ENCODE measurements at regions not wholly inside any gene's neighbourhood (a gene's known extent, or its start where the extent isn't known, plus 50 kb on each side); places are given as distances from the start of the nearest gene placed in this dataset.

DNA sequence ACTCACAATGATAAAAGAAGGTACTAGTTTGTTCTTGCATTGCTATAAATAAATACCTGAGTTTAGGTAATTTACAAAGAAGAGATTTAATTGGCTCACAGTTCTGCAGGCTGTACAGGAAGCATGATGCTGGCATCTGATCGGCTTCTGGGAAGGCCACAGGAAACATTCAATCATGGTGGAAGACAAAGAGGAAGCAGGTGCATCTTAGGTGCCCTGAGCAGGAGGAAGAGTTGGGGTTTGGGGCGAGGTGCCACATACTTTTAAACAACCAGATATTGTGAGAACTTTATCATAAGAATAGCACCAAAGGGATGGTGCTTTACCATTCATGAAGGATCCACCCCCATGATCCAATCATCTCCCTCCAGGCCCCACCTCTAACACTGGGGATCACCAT lies 752.6 kb upstream of the FLRT2 start:
- Histone ChIP-seq H3K27ac (ENCODE audit: low read depth, low read length) (no peak overlapping the region), H3K9me3 (ENCODE audit: control insufficient read depth in 1 of 2, low read length in 2 of 2) (peaks cover 0 to 10% of the 10 kb centered on the region in 2 donors), H3K36me3 (ENCODE audit: control insufficient read depth in 1 of 2, insufficient read depth in 2 of 2, low read length in 2 of 2) (no peaks in the 10 kb centered on the region), H3K4me1 (ENCODE audit: control insufficient read depth in 1 of 2, insufficient read depth in 2 of 2, low read length in 2 of 2) (no peaks in the 10 kb centered on the region), H3K9ac (ENCODE audit: low read depth in 1 of 2, low read length in 2 of 2) (no peak overlapping the region), H3K4me3 (ENCODE audit: low read depth in 1 of 2, low read length in 2 of 2) (no peak overlapping the region), H3K27me3 (ENCODE audit: control insufficient read depth in 1 of 2, insufficient read depth in 2 of 2, low read length in 2 of 2) (no peaks in the 10 kb centered on the region)

DNA sequence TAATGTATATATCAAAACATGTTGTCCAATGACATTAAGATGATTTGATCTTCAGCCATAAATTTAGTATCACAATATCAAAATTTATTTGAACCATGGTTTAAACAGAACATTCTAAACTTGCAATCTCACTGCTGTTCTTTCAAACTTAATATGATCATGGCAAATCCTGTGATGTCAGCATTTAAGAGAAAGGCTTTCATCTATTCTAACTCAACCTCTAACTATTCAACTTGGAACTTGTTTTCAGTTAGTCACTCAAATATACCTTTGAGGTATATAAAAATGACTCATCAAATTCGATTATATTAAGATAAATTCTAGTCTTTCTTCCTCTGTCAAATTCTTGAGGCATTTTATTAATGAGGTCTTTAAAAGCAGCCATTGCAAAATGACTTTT lies 747.0 kb upstream of the FLRT2 start:
- Histone ChIP-seq H3K4me3 (ENCODE audit: low read depth in 1 of 2, low read length in 2 of 2) (no peak overlapping the region), H3K9me3 (ENCODE audit: control insufficient read depth in 1 of 2, low read length in 2 of 2) (peaks cover 3 to 11% of the 10 kb centered on the region in 2 donors)

DNA sequence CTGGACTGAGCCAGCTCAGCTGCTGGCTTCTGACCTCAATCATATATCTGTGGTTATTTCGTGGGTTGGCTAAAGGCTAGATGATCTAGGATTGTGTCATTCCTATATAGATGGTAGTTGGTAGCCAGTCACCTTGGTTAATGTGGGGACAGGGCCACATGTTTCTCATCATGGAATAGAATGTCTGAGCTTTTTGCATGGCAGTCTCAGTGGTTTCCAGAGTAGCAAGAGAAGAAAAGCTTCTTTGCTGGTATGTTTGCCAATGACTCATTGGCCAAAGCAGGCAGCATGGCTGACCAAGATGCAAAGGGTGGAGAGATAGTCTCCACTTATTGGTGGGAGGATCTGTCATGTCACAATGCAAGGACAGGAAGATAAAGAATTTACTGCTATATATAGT lies 746.4 kb upstream of the FLRT2 start:
- Histone ChIP-seq H3K4me3 (ENCODE audit: low read depth in 1 of 2, low read length in 2 of 2) (no peak overlapping the region), H3K4me1 (ENCODE audit: control insufficient read depth in 1 of 2, insufficient read depth in 2 of 2, low read length in 2 of 2) (no peaks in the 10 kb centered on the region), H3K9me3 (ENCODE audit: control insufficient read depth in 1 of 2, low read length in 2 of 2) (peaks cover 3 to 11% of the 10 kb centered on the region in 2 donors), H3K27ac (ENCODE audit: low read depth, low read length) (no peak overlapping the region), H3K27me3 (ENCODE audit: control insufficient read depth in 1 of 2, insufficient read depth in 2 of 2, low read length in 2 of 2) (no peaks in the 10 kb centered on the region), H3K9ac (ENCODE audit: low read depth in 1 of 2, low read length in 2 of 2) (no peak overlapping the region), H3K36me3 (ENCODE audit: control insufficient read depth in 1 of 2, insufficient read depth in 2 of 2, low read length in 2 of 2) (no peaks in the 10 kb centered on the region)

More for the DNA sequence above, 747.0 kb upstream of the FLRT2 start:
- Histone ChIP-seq H3K27ac (ENCODE audit: low read depth, low read length) (no peak overlapping the region), H3K36me3 (ENCODE audit: control insufficient read depth in 1 of 2, insufficient read depth in 2 of 2, low read length in 2 of 2) (no peaks in the 10 kb centered on the region), H3K27me3 (ENCODE audit: control insufficient read depth in 1 of 2, insufficient read depth in 2 of 2, low read length in 2 of 2) (no peaks in the 10 kb centered on the region), H3K4me1 (ENCODE audit: control insufficient read depth in 1 of 2, insufficient read depth in 2 of 2, low read length in 2 of 2) (no peaks in the 10 kb centered on the region), H3K9ac (ENCODE audit: low read depth in 1 of 2, low read length in 2 of 2) (no peak overlapping the region)

DNA sequence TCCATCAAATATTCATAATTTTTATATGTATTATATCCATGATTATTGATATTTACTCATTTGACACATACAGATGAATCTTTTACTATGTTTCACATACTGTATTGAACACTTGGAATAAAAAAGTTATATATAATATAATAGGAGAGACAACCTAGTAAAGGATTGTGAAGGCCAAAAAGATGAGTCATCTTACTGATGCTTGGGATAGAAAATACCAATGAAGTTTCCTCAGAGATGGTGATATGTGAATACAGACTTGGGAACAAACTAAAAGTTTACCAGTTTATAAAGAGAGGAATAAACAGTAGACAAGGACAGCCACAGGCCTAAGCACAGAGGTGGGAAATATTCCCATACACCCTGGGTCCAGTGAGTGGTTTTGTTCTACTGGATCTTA lies 743.9 kb upstream of the FLRT2 start:
- H3K9ac ChIP-seq (ENCODE audit: low read depth in 1 of 2, low read length in 2 of 2): no peak overlapping the region
- H3K9me3 ChIP-seq (ENCODE audit: control insufficient read depth in 1 of 2, low read length in 2 of 2): peaks cover 3 to 11% of the 10 kb centered on the region in 2 donors
- H3K27ac ChIP-seq (ENCODE audit: low read depth, low read length): no peak overlapping the region
- H3K36me3 ChIP-seq (ENCODE audit: control insufficient read depth in 1 of 2, insufficient read depth in 2 of 2, low read length in 2 of 2): no peaks in the 10 kb centered on the region
- no peaks in the 10 kb centered on the region for H3K4me1 ChIP-seq (ENCODE audit: control insufficient read depth in 1 of 2, insufficient read depth in 2 of 2, low read length in 2 of 2)
- no peaks in the 10 kb centered on the region for H3K27me3 ChIP-seq (ENCODE audit: control insufficient read depth in 1 of 2, insufficient read depth in 2 of 2, low read length in 2 of 2)
- no peak overlapping the region for H3K4me3 ChIP-seq (ENCODE audit: low read depth in 1 of 2, low read length in 2 of 2)

DNA sequence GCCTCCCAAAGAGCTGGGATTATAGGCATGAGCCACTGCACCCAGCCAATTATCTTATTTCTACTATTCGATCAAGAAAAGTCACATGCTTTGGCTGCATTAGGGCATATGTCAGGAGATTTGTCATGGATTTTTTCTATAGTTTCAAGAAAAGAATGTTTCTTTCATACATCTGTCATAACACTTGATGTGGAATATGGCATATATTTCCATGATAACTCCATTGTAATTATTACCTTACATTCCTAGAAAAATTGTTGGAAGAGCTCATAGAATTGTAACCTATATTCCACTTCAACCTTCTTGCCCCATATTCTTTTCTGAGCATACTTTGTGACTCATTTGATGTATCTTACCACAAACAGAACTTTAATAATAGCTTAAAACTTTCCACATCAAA lies 740.9 kb upstream of the FLRT2 start:
- Histone ChIP-seq H3K4me3 (ENCODE audit: low read depth in 1 of 2, low read length in 2 of 2) (no peak overlapping the region), H3K4me1 (ENCODE audit: control insufficient read depth in 1 of 2, insufficient read depth in 2 of 2, low read length in 2 of 2) (no peaks in the 10 kb centered on the region), H3K27me3 (ENCODE audit: control insufficient read depth in 1 of 2, insufficient read depth in 2 of 2, low read length in 2 of 2) (no peaks in the 10 kb centered on the region), H3K27ac (ENCODE audit: low read depth, low read length) (no peak overlapping the region), H3K9me3 (ENCODE audit: control insufficient read depth in 1 of 2, low read length in 2 of 2) (peaks cover 3 to 6% of the 10 kb centered on the region in 2 donors), H3K9ac (ENCODE audit: low read depth in 1 of 2, low read length in 2 of 2) (no peak overlapping the region), H3K36me3 (ENCODE audit: control insufficient read depth in 1 of 2, insufficient read depth in 2 of 2, low read length in 2 of 2) (no peaks in the 10 kb centered on the region)

DNA sequence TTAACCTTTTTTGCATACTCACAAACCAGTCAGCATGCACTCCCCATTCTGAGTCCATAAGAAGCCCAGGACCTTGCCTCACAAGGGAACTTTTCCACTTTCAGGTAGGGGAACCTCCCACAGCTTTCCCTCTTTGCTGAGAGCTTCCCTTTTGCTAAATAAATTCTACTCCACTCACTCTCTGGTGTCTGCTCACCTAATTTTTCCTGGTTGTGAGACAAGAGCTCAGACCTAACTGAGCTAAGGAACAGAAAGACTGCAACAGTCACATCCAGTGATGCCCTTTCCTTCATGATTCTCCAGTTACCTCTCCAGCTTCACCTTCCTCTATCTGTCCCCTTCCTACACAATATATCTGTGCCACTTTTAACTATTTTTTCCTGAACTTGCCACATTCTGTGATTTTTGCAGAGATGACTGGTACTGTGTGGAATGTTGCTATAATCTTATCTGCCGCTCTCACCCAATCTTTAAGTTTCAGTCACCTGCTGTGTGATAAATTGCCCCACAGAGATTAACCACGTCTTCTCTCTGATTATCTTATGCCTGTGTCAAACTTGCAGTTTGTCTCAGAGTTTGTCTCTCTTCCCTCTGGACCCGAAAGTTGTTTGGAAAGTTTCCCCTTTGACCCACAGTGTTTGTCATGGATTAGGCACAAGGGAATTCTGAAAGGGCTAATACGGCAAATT lies 737.1 kb upstream of the FLRT2 start:
- H3K27me3 ChIP-seq (ENCODE audit: control insufficient read depth in 1 of 2, insufficient read depth in 2 of 2, low read length in 2 of 2): no peaks in the 10 kb centered on the region
- peaks cover 2 to 5% of the 10 kb centered on the region in 2 donors for H3K9me3 ChIP-seq (ENCODE audit: control insufficient read depth in 1 of 2, low read length in 2 of 2)
- H3K4me3 ChIP-seq (ENCODE audit: low read depth in 1 of 2, low read length in 2 of 2): no peak overlapping the region
- no peak overlapping the region for H3K27ac ChIP-seq (ENCODE audit: low read depth, low read length)
- H3K36me3 ChIP-seq (ENCODE audit: control insufficient read depth in 1 of 2, insufficient read depth in 2 of 2, low read length in 2 of 2): no peaks in the 10 kb centered on the region
- no peak overlapping the region for H3K9ac ChIP-seq (ENCODE audit: low read depth in 1 of 2, low read length in 2 of 2)
- H3K4me1 ChIP-seq (ENCODE audit: control insufficient read depth in 1 of 2, insufficient read depth in 2 of 2, low read length in 2 of 2): no peaks in the 10 kb centered on the region

DNA sequence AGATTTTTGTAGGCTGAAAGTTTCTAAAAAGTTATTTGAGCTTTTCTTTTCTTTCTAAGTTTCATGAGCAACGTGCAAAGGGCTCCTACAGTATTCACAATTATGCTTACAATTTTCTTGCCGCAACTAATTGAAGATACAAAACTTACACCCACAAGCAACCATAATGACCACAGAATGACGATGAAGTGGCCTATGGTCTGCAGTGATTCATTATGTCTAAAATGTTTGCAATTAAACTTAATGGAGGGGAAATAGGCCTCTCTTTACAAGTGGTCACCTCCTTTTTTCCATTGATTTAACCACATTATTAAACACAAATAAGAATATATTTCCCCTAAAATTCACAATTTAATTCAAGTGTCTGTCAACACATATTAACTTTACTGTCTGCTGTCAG lies 732.6 kb upstream of the FLRT2 start:
- H3K27me3 ChIP-seq (ENCODE audit: control insufficient read depth in 1 of 2, insufficient read depth in 2 of 2, low read length in 2 of 2): no peaks in the 10 kb centered on the region
- no peak overlapping the region for H3K27ac ChIP-seq (ENCODE audit: low read depth, low read length)
- H3K9me3 ChIP-seq (ENCODE audit: control insufficient read depth in 1 of 2, low read length in 2 of 2): peaks cover 2 to 5% of the 10 kb centered on the region in 2 donors
- H3K4me3 ChIP-seq (ENCODE audit: low read depth in 1 of 2, low read length in 2 of 2): no peak overlapping the region
- H3K4me1 ChIP-seq (ENCODE audit: control insufficient read depth in 1 of 2, insufficient read depth in 2 of 2, low read length in 2 of 2): no peaks in the 10 kb centered on the region
- H3K36me3 ChIP-seq (ENCODE audit: control insufficient read depth in 1 of 2, insufficient read depth in 2 of 2, low read length in 2 of 2): no peaks in the 10 kb centered on the region
- no peak overlapping the region for H3K9ac ChIP-seq (ENCODE audit: low read depth in 1 of 2, low read length in 2 of 2)

DNA sequence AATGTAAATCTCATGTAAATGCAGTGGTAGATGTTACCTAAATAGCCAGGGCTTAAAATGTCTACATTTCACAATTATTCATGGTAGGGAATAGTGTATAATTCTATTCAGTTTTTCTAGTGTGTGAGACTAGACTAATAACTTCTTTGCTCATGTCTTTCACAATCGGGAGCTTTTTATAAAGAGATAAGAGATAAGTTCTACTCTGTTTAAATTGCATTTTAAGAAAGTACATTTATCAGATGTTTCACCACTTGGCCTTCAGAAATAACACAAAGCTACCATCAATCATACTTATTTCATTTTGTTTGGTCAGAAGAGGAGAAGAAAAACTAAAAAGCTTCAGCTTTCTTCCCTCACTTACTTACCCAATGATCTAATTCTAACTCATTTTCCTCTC lies 725.5 kb upstream of the FLRT2 start:
- Histone ChIP-seq H3K9ac (ENCODE audit: low read depth in 1 of 2, low read length in 2 of 2) (no peak overlapping the region), H3K9me3 (ENCODE audit: control insufficient read depth in 1 of 2, low read length in 2 of 2) (peaks cover 10% of the 10 kb centered on the region in 2 donors), H3K4me1 (ENCODE audit: control insufficient read depth in 1 of 2, insufficient read depth in 2 of 2, low read length in 2 of 2) (no peaks in the 10 kb centered on the region), H3K36me3 (ENCODE audit: control insufficient read depth in 1 of 2, insufficient read depth in 2 of 2, low read length in 2 of 2) (no peaks in the 10 kb centered on the region), H3K27me3 (ENCODE audit: control insufficient read depth in 1 of 2, insufficient read depth in 2 of 2, low read length in 2 of 2) (no peaks in the 10 kb centered on the region), H3K4me3 (ENCODE audit: low read depth in 1 of 2, low read length in 2 of 2) (no peak overlapping the region), H3K27ac (ENCODE audit: low read depth, low read length) (no peak overlapping the region)

DNA sequence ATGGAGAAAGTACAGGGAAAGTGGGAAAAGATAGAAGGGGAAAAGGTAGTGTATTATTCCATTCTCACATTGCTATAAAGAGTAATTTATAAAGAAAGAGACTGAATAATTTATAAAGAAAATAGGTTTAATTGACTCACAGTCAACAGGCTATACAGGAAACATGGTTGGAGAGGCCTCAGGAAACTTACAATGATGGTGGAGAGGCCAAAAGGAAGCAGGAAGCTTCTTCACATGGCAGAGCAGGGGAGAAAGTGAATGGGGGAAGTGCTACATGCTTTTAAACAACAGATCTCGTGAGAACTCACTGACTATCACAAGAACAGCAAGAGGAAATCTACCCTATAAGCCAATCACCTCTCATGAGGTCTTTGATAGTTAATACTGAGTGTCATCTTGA lies 725.0 kb upstream of the FLRT2 start:
- H3K36me3 ChIP-seq (ENCODE audit: control insufficient read depth in 1 of 2, insufficient read depth in 2 of 2, low read length in 2 of 2): no peaks in the 10 kb centered on the region
- H3K9me3 ChIP-seq (ENCODE audit: control insufficient read depth in 1 of 2, low read length in 2 of 2): peaks cover 10% of the 10 kb centered on the region in 2 donors

DNA sequence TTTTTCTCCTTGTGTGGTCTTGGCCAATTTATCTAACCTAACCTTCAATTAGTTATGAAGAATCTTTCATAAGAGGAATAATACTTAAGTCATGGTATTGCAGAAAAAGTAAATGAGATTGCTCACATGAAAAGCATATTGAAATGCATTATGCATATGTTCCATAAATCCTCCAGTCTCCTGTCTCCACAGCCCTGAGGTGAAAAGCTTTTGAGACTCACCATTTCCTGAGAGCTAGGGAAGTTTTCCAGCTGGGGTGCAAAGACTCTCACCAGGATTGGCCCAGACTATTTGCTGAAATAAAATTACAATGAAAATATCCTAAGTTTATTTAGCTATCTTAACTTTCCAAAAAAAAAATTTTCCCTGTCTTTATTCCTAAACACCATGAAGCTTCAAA lies 723.8 kb upstream of the FLRT2 start:
- no peaks in the 10 kb centered on the region for H3K27me3 ChIP-seq (ENCODE audit: control insufficient read depth in 1 of 2, insufficient read depth in 2 of 2, low read length in 2 of 2)
- peaks cover 10 to 13% of the 10 kb centered on the region in 2 donors for H3K9me3 ChIP-seq (ENCODE audit: control insufficient read depth in 1 of 2, low read length in 2 of 2)
- no peaks in the 10 kb centered on the region for H3K4me1 ChIP-seq (ENCODE audit: control insufficient read depth in 1 of 2, insufficient read depth in 2 of 2, low read length in 2 of 2)
- H3K36me3 ChIP-seq (ENCODE audit: control insufficient read depth in 1 of 2, insufficient read depth in 2 of 2, low read length in 2 of 2): no peaks in the 10 kb centered on the region
- H3K27ac ChIP-seq (ENCODE audit: low read depth, low read length): no peak overlapping the region
- no peak overlapping the region for H3K4me3 ChIP-seq (ENCODE audit: low read depth in 1 of 2, low read length in 2 of 2)
- no peak overlapping the region for H3K9ac ChIP-seq (ENCODE audit: low read depth in 1 of 2, low read length in 2 of 2)

More for the DNA sequence above, 725.0 kb upstream of the FLRT2 start:
- no peak overlapping the region for H3K4me3 ChIP-seq (ENCODE audit: low read depth in 1 of 2, low read length in 2 of 2)
- H3K4me1 ChIP-seq (ENCODE audit: control insufficient read depth in 1 of 2, insufficient read depth in 2 of 2, low read length in 2 of 2): no peaks in the 10 kb centered on the region
- H3K27me3 ChIP-seq (ENCODE audit: control insufficient read depth in 1 of 2, insufficient read depth in 2 of 2, low read length in 2 of 2): no peaks in the 10 kb centered on the region
- H3K27ac ChIP-seq (ENCODE audit: low read depth, low read length): no peak overlapping the region
- no peak overlapping the region for H3K9ac ChIP-seq (ENCODE audit: low read depth in 1 of 2, low read length in 2 of 2)
